H1 (cell line): ENCODE measurements at regions not wholly inside any gene's neighbourhood (a gene's known extent, or its start where the extent isn't known, plus 50 kb on each side); places are given as distances from the start of the nearest gene placed in this dataset.

ENCODE experiments used
- CTCF ChIA-PET: fragments of 300-600 bp; sonication (Branson Sonifier 250); formaldehyde crosslinking; loops from one replicate; lab custom pipeline; 2021; ENCODE audit not compliant: partially characterized antibody; lab: Charles Lee
- POLR2A ChIA-PET: fragments of 300-600 bp; sonication (Branson Sonifier 250); formaldehyde crosslinking; loops from one replicate; lab custom pipeline; 2021; ENCODE audit warnings: inconsistent platforms; ENCODE audit not compliant: partially characterized antibody; lab: Charles Lee
- DNase-seq, 2 experiments: peaks; one replicate each; pipeline versions ENCODE4 v3.0.0 to v3.0.0-alpha.2; 2010 to 2022; ENCODE audit warnings: low spot score in 2 of 2, low read depth in 1 of 2, mixed read lengths in 1 of 2
- FAIRE-seq: peaks from 2 replicates; lab custom pipeline; 2011; peaks lifted over from hg19 to GRCh38; lab: Jason Lieb, UNC
- H2AFZ ChIP-seq: 2 replicates; pipeline ENCODE4 v1.8.1; 2012; ENCODE audit warnings: low read length, inconsistent platforms
- H2AK5ac ChIP-seq: 2 replicates; pipeline ENCODE4 v1.6.1; 2013; ENCODE audit warnings: low read depth, low read length
- H2BK120ac ChIP-seq: replicated peaks from 2 replicates; pipeline ENCODE3; 2013; ENCODE audit warnings: low read depth, low read length, inconsistent platforms
- H2BK12ac ChIP-seq: 2 replicates; pipeline ENCODE4 v1.6.1; 2013; ENCODE audit warnings: low read depth, low read length
- H2BK15ac ChIP-seq: 2 replicates; pipeline ENCODE4 v1.6.1; 2013; ENCODE audit warnings: low read length
- H2BK20ac ChIP-seq: 2 replicates; pipeline ENCODE4 v1.6.1; 2013; ENCODE audit warnings: low read length
- H2BK5ac ChIP-seq: 2 replicates; pipeline ENCODE4 v1.6.1; 2013; ENCODE audit warnings: low read depth, low read length
- H3K14ac ChIP-seq: 2 replicates; pipeline ENCODE4 v1.6.1; 2013; ENCODE audit warnings: inconsistent platforms; ENCODE audit not compliant: insufficient read length
- H3K18ac ChIP-seq: 2 replicates; pipeline ENCODE4 v1.6.1; 2013; ENCODE audit warnings: low read length; ENCODE audit errors: extremely low read depth
- H3K23ac ChIP-seq: 2 replicates; pipeline ENCODE4 v1.6.1; 2013; ENCODE audit warnings: inconsistent platforms; ENCODE audit not compliant: insufficient read length
- H3K23me2 ChIP-seq: 2 replicates; pipeline ENCODE4 v1.6.1; 2013; ENCODE audit warnings: low read depth, low read length
- H3K27ac ChIP-seq: 2 replicates; pipeline ENCODE4 v1.6.1; 2011; ENCODE audit warnings: low read depth, low read length, inconsistent platforms
- H3K27me3 ChIP-seq, 4 experiments: replicated peaks in 1 of 4; 1 replicate in 1 of 4; 2 replicates in 3 of 4; pipeline versions ENCODE4 v1.6.1 to v1.8.1; 2011 to 2013; ENCODE audit warnings: low read length in 3 of 4, mild to moderate bottlenecking in 3 of 4, inconsistent platforms in 2 of 4, mixed read lengths in 2 of 4, moderate library complexity in 1 of 4; ENCODE audit not compliant: control insufficient read depth in 3 of 4, insufficient read depth in 3 of 4; ENCODE audit errors: extremely low read depth in 1 of 4
- H3K36me3 ChIP-seq, 4 experiments: 2 replicates each; pipeline versions ENCODE4 v1.6.1 to v1.8.1; 2011 to 2013; ENCODE audit warnings: mild to moderate bottlenecking in 4 of 4, low read length in 3 of 4, moderate library complexity in 2 of 4, control low read depth in 1 of 4, inconsistent platforms in 1 of 4; ENCODE audit not compliant: insufficient read depth in 4 of 4, control insufficient read depth in 2 of 4
- H3K4ac ChIP-seq: replicated peaks from 2 replicates; pipeline ENCODE3; 2013; ENCODE audit warnings: low read length, low read depth, mixed read lengths, inconsistent platforms; ENCODE audit not compliant: insufficient read length
- H3K4me1 ChIP-seq, 4 experiments: replicated peaks in 1 of 4; 1 replicate in 1 of 4; 2 replicates in 3 of 4; pipeline versions ENCODE4 v1.6.1 to v1.8.1; 2011 to 2013; ENCODE audit warnings: low read length in 3 of 4, inconsistent platforms in 2 of 4, mixed read lengths in 1 of 4; ENCODE audit not compliant: insufficient read depth in 4 of 4, control insufficient read depth in 3 of 4
- H3K4me2 ChIP-seq, 2 experiments: 2 replicates each; pipeline versions ENCODE4 v1.6.1 to v1.8.1; 2011 to 2013; ENCODE audit warnings: low read depth in 2 of 2, low read length in 2 of 2, control low read depth in 1 of 2, inconsistent platforms in 1 of 2, mild to moderate bottlenecking in 1 of 2; ENCODE audit not compliant: insufficient read depth in 1 of 2
- H3K4me3 ChIP-seq, 4 experiments: fragments of 200-600, 300-600 bp in 1 of 4; sonication (generic), shearing (Covaris generic), sonication (Bioruptor Twin) in 1 of 4; 2 replicates each; pipeline versions ENCODE4 v1.5.1 to v1.8.1; 2011 to 2016; ENCODE audit warnings: low read length in 4 of 4, low read depth in 3 of 4, control low read depth in 2 of 4, inconsistent platforms in 2 of 4, mild to moderate bottlenecking in 2 of 4, mixed read lengths in 1 of 4, moderate library complexity in 1 of 4; ENCODE audit not compliant: insufficient read depth in 2 of 4; ENCODE audit errors: extremely low read depth in 1 of 4
- H3K56ac ChIP-seq: replicated peaks from 2 replicates; pipeline ENCODE3; 2013; ENCODE audit warnings: low read depth, mild to moderate bottlenecking, mixed read lengths, low read length, inconsistent platforms; ENCODE audit not compliant: insufficient read length
- H3K79me1 ChIP-seq: 2 replicates; pipeline ENCODE4 v1.6.1; 2013; ENCODE audit warnings: low read depth, low read length, control low read depth
- H3K79me2 ChIP-seq, 2 experiments: 2 replicates each; pipeline versions ENCODE4 v1.6.1 to v1.8.1; 2012 to 2013; ENCODE audit warnings: low read length in 2 of 2, mild to moderate bottlenecking in 2 of 2, inconsistent platforms in 1 of 2; ENCODE audit not compliant: insufficient read depth in 2 of 2, control insufficient read depth in 1 of 2
- H3K9ac ChIP-seq, 4 experiments: replicated peaks in 1 of 4; 1 replicate in 1 of 4; 2 replicates in 3 of 4; pipeline versions ENCODE4 v1.6.1 to v1.8.1; 2011 to 2013; ENCODE audit warnings: low read depth in 3 of 4, low read length in 3 of 4, control low read depth in 2 of 4, mild to moderate bottlenecking in 2 of 4, moderate library complexity in 2 of 4, inconsistent platforms in 1 of 4; ENCODE audit errors: extremely low read depth in 1 of 4
- H3K9me3 ChIP-seq, 2 experiments: 2 replicates each; pipeline versions ENCODE4 v1.6.1 to v1.8.1; 2012 to 2013; ENCODE audit warnings: mild to moderate bottlenecking in 2 of 2, moderate library complexity in 2 of 2, control low read depth in 1 of 2, inconsistent platforms in 1 of 2, low read depth in 1 of 2, low read length in 1 of 2, mixed read lengths in 1 of 2; ENCODE audit not compliant: insufficient read depth in 2 of 2
- H4K20me1 ChIP-seq, 2 experiments: replicated peaks in 1 of 2; 2 replicates each; pipeline versions ENCODE3 to v1.8.1; 2011 to 2013; ENCODE audit warnings: inconsistent platforms in 2 of 2, low read length in 2 of 2, mild to moderate bottlenecking in 1 of 2; ENCODE audit not compliant: insufficient read depth in 2 of 2, control insufficient read depth in 1 of 2
- H4K5ac ChIP-seq: 2 replicates; pipeline ENCODE4 v1.6.1; 2013; ENCODE audit warnings: low read length, low read depth, mixed read lengths, inconsistent platforms; ENCODE audit not compliant: insufficient read length
- H4K8ac ChIP-seq: 2 replicates; pipeline ENCODE4 v1.8.0; 2013; ENCODE audit warnings: mild to moderate bottlenecking, moderate library complexity, low read length, inconsistent platforms; ENCODE audit not compliant: insufficient read depth; ENCODE audit errors: extremely low read depth
- H4K91ac ChIP-seq: replicated peaks from 2 replicates; pipeline ENCODE3; 2013; ENCODE audit warnings: low read length, mixed read lengths, inconsistent platforms; ENCODE audit not compliant: insufficient read length
- ASH2L ChIP-seq: fragments of 200-600, 300-600 bp; sonication (generic); IDR thresholded peaks from one replicate; pipeline ENCODE4 v1.7.1; 2017; ENCODE audit warnings: low read length
- HDAC2 ChIP-seq, 2 experiments: fragments of 300-600 bp in 1 of 2; sonication (generic) in 1 of 2; IDR thresholded peaks; 2 replicates each; pipeline ENCODE4 v1.6.1; 2011 to 2012; ENCODE audit warnings: low read depth in 2 of 2, low read length in 2 of 2, mild to moderate bottlenecking in 2 of 2, moderate library complexity in 2 of 2, borderline replicate concordance in 1 of 2, inconsistent platforms in 1 of 2
- JUND ChIP-seq: IDR thresholded peaks from 2 replicates; pipeline ENCODE4 v1.6.1; 2011; ENCODE audit warnings: mild to moderate bottlenecking, improper control_type of control experiment, low read length
- PHF8 ChIP-seq: fragments of 200-600 bp; sonication (generic); conservative IDR thresholded peaks from 2 replicates; pipeline ENCODE4 v1.7.1; 2012; ENCODE audit warnings: low read depth, mild to moderate bottlenecking, inconsistent platforms, low read length, moderate library complexity
- RBBP5 ChIP-seq: IDR thresholded peaks from 2 replicates; pipeline ENCODE4 v1.7.1; 2012; ENCODE audit warnings: low read depth, mild to moderate bottlenecking, inconsistent platforms, low read length, moderate library complexity, borderline replicate concordance
- SIRT6 ChIP-seq: IDR thresholded peaks from one replicate; pipeline ENCODE4 v1.7.1; 2012; ENCODE audit warnings: low read length, inconsistent platforms
- SP1 ChIP-seq: IDR thresholded peaks from 2 replicates; pipeline ENCODE4 v1.6.1; 2011; ENCODE audit warnings: low read depth, low read length
- SRF ChIP-seq: IDR thresholded peaks from 2 replicates; pipeline ENCODE4 v1.6.1; 2011; ENCODE audit warnings: mild to moderate bottlenecking, low read depth, low read length, moderate library complexity
- TAF7 ChIP-seq: optimal IDR thresholded peaks from 2 replicates; pipeline ENCODE3; 2011; ENCODE audit warnings: low read depth, mild to moderate bottlenecking, inconsistent platforms, low read length, moderate library complexity, borderline replicate concordance
- ZNF274 ChIP-seq: IDR thresholded peaks from 2 replicates; pipeline ENCODE4 v1.7.0; 2012; ENCODE audit warnings: low read length, borderline replicate concordance; ENCODE audit errors: extremely low read depth
- WGBS, 2 experiments: shearing (Covaris generic) in 1 of 2; methylation state at CpG; one replicate each; pipeline versions ENCODE4 v1.1.6 to v1.1.7; 2013 to 2015; ENCODE audit warnings: low lambda C conversion rate in 2 of 2, mixed read lengths in 2 of 2, inconsistent platforms in 1 of 2, low coverage in 1 of 2, missing lambda C conversion rate in 1 of 2; ENCODE audit not compliant: insufficient replicate concordance in 2 of 2, insufficient coverage in 1 of 2, insufficient read length in 1 of 2; ENCODE audit errors: extremely low coverage in 1 of 2, missing lambda C conversion rate in 1 of 2; 5-methylcytosine and 5-hydroxymethylcytosine counted together
- TF ChIP-seq, protein P1 (sequence below): IDR thresholded peaks from 2 replicates; pipeline ENCODE4 v1.6.1; 2012; ENCODE audit warnings: inconsistent platforms

DNA sequence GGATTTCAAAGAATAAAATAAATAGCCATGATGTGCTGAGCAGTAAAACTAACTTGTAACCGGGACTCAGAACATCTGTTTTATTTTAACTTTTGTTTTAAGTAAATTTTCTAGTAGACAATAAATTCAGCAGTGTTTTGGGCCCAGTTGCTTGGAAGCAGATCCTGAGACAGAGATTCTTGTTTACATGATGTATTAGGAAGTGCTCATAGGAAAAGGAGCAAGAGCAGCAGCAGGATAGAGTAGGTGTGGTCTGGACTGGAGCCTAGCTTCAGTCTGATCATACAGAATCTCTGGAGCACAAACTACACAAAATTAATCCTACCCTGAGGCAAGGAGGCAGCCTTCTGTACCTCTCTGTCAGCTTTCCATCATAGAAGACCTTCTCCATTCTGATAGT is 139.2 kb upstream of the CCNH start:
- no peak overlapping the region for H2AK5ac ChIP-seq
- no peaks in the 10 kb centered on the region for H3K36me3 ChIP-seq
- no peaks in the 10 kb centered on the region for H3K9me3 ChIP-seq
- H3K9ac ChIP-seq = no peak overlapping the region
- H3K14ac ChIP-seq = no peak overlapping the region
- no peak overlapping the region for H4K5ac ChIP-seq
- H3K27ac ChIP-seq = no peak overlapping the region
- DNase-seq = no peak
- H2BK20ac ChIP-seq = no peak overlapping the region
- ChIA-PET CTCF (no interaction called here), POLR2A (no interaction called here)
- no peak overlapping the region for H4K91ac ChIP-seq
- no peak overlapping the region for H3K23ac ChIP-seq
- FAIRE-seq = no peak
- no peaks in the 10 kb centered on the region for H3K79me2 ChIP-seq
- H2BK15ac ChIP-seq = no peak overlapping the region
- 91% methylated on average over 1 of the region's 1 CpG; no CpG with 5 or more reads in 1 of the 2 experiments for WGBS, 2 experiments
- no peak overlapping the region for H2BK5ac ChIP-seq
- no peaks in the 10 kb centered on the region for H3K27me3 ChIP-seq
- no peak overlapping the region for H2BK120ac ChIP-seq
- H3K23me2 ChIP-seq = no peaks in the 10 kb centered on the region
- no peak overlapping the region for H3K18ac ChIP-seq
- H2BK12ac ChIP-seq = no peak overlapping the region
- H3K4me3 ChIP-seq = no peak overlapping the region
- no peaks in the 10 kb centered on the region for H4K20me1 ChIP-seq
- no peak overlapping the region for H4K8ac ChIP-seq
- no peak overlapping the region for H3K56ac ChIP-seq
- H3K4ac ChIP-seq = no peak overlapping the region
- H3K4me1 ChIP-seq = no peaks in the 10 kb centered on the region
- H3K79me1 ChIP-seq = no peaks in the 10 kb centered on the region
- no peak overlapping the region for H3K4me2 ChIP-seq
- no peak overlapping the region for H2AFZ ChIP-seq
- no peak for TF ChIP-seq SRF
- no peak for TF ChIP-seq SIRT6
- TF ChIP-seq SP1 = no peak
- no peak for TF ChIP-seq RBBP5
- no peak for TF ChIP-seq HDAC2 (IDR thresholded peaks at IDR 0.05; ENCODE audit: borderline replicate concordance in 1 of 2, low read depth in 2 of 2, low read length in 2 of 2)
- TF ChIP-seq, protein P1, sequence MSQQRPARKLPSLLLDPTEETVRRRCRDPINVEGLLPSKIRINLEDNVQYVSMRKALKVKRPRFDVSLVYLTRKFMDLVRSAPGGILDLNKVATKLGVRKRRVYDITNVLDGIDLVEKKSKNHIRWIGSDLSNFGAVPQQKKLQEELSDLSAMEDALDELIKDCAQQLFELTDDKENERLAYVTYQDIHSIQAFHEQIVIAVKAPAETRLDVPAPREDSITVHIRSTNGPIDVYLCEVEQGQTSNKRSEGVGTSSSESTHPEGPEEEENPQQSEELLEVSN = no peak
- no peak for TF ChIP-seq ZNF274
- TF ChIP-seq TAF7 = no peak
- TF ChIP-seq ASH2L = no peak
- TF ChIP-seq PHF8 = no peak
- no peak for TF ChIP-seq JUND
- TF ChIP-seq, all 59 proteins: peak for 0
